ENCODE measurements at regions not wholly inside any gene's neighbourhood (a gene's known extent, or its start where the extent isn't known, plus 50 kb on each side); places are given as distances from the start of the nearest gene placed in this dataset.

DNA sequence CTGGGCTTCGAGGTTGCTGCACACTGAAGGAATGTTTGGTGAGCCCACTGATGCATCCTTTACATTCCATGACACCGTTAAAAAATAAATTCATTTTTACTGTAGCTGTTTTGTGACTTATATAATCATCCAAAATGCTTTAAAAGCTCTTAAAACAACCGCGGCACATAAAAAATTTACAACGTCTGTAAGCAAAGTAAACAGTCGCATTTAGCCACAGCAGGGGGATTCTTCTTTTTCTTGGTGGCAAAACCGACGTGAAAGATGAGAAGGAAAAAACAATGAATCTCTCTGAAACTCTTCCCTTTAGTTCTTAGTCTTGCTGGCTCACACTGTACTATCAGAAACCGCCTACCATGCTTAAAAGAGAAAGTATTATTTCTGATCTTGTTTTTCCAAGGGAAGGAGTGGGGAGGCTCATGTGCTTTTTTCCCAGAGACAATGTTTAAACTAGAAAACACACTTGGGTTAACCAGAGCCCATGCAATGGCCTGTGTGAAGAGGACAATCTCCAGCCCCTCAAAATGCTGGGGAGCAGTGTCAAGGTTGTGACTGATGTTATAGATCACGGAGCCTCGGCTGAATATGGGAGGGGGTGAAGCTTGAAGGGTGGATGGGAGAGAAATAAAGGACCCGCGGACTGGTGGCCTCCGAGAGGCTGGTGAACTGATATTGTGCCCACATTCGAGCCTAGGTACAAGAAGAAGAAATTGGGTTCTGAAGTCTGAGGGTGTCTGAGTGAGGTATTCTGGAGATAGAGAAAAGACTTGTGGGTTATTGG lies 91.1 kb downstream of the IRF8 start:
- DNase-seq (ENCODE audit: low read depth in 2 of 2, low spot score in 1 of 2) = no peak

DNA sequence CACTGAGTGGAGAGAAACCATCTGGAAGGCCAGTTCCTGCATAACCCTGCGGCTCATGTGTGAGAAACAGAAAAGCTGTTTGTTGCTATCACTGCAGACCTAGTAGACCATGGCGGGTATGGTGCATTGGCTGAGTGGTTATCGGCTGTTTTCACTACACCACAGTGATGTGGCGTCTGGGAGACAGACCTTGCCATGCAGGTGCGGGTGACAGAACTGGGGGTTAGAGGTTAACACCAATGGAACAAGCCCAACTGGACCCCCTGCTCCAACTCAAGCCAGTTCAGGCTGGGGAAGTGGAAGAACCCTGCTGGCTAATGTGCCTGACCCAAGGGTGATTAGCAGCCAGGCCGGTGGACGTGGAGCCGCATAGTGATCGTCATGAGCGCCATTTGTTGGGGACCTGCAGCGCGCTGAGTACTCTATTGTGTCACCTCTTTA lies 91.9 kb downstream of the IRF8 start:
- DNase-seq (ENCODE audit: low read depth in 2 of 2, low spot score in 1 of 2) = no peak

DNA sequence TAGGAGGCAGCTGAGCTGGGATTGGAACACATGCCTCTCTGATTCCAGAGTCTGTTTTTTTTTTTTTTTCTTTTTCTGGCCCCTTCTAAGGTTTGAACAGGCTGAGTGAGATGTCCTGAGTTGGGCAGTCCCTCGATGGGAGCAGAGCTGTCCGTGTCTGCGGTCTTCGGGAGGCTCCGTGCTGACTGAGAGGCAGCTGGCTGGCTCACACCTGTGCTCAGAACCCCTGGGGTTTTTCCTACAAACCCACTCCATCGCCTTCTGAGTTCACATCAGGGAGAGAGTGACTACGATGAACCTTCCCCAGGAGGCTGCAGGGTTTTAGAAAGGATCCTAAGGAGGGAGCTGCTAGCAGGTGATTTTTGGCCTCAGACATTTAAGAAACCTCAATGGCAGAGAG lies 92.5 kb downstream of the IRF8 start:
- no peak for DNase-seq (ENCODE audit: low read depth in 2 of 2, low spot score in 1 of 2)

DNA sequence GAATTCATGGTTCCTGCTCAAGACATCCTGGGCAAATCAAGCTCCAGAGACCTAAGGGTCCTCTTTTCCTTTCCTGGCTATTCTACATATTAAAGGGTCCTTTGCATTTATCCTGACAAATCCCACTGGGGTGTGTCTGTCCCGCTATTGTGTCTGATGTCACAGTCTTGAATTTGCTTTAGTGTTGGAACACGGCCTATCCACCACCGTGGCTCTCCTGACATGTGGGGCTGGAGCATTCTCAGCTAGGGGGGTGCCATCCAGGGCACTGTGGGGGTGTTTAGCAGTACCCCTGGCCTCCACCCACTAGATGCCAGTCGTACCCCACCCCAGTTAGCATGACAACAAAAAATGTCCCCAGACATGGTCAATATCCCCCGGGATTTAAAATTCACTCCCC lies 92.9 kb downstream of the IRF8 start:
- no peak for DNase-seq (ENCODE audit: low read depth in 2 of 2, low spot score in 1 of 2)

DNA sequence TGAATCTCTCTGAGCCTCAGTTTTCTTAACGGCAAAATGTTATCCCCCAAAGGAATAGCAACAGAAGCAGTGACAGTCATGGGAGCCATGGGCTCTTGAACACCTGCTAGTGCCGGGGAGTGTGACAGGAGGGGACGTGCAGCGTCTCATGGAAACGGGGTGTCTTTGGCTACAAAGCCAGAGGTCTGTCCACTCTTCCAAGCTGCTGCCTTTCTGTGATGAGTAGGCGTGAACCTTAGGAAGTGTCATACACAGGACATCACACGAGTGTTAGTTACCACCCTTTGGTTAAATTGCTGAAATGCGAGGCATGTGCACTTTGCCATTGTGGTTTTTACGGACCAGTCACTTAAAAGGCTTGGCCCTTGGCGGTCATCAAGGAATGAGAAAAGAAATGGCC lies 93.4 kb downstream of the IRF8 start:
- DNase-seq (ENCODE audit: low read depth in 2 of 2, low spot score in 1 of 2) = no peak

DNA sequence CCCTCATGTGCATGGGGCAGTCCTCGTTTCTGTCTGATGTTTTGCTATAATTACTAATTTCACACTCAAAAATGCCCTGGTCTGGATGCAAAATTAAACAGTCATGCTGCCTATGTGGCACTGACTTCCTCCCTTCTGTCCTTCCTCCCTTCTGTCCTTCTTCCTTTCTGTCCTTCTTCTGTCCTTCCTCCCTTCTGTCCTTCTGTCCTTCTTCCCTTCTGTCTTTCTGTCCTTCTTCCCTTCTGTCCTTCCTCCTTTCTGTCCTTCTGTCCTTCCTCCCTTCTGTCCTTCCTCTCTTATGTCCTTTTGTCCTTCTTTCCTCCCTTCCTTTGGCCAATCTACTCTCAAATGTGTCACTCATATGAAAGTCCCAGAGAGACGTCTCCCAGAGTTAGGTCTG lies 93.8 kb downstream of the IRF8 start:
- no peak for DNase-seq (ENCODE audit: low read depth in 2 of 2, low spot score in 1 of 2)

DNA sequence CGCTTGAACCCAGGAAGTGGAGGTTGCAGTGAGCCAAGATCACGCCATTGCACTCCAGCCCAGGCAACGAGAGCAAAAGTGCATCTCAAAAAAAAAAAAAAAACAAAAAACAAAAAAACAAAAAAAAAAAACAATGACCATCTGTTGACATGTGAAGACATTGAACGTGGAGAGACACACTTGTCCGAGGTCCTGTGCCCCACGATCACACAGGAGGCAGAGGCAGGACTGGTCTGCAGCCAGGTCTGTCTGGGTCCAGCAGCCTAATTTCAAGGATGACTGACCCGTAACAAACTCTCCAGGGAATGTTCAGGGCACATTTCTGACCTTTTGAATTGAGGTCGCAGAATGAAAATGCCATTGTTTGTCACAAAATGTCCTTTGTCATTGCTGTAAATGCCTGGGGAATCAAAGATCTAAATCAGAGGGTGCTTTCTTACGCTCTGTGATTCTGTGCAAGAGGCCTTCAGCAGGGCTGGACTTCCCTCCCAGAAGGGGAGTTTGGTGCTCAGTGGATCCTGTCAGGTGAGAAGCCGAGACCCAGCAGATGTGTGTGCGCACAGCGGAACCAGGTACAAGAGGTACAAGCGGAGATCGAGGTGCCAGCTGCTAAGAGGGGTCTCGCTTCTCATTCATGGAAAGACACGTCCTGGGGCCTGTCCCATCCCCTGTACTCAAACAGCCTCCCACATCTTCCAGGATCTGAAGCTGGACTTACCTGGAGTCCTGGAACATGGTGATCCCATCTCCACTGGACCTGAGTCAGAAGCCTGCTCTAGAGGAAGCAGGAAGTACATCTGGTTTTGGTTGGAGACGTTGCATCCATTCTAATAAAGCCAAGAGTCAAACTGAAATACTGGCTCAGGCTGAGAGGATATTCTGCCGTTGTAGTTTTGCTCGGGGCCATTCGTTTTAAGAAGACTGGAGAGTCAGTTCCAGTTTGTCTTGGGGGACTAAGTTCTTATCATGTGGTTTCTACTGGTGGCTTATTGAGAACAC lies 95.8 kb downstream of the IRF8 start:
- DNase-seq (ENCODE audit: low read depth in 2 of 2, low spot score in 1 of 2) = no peak

DNA sequence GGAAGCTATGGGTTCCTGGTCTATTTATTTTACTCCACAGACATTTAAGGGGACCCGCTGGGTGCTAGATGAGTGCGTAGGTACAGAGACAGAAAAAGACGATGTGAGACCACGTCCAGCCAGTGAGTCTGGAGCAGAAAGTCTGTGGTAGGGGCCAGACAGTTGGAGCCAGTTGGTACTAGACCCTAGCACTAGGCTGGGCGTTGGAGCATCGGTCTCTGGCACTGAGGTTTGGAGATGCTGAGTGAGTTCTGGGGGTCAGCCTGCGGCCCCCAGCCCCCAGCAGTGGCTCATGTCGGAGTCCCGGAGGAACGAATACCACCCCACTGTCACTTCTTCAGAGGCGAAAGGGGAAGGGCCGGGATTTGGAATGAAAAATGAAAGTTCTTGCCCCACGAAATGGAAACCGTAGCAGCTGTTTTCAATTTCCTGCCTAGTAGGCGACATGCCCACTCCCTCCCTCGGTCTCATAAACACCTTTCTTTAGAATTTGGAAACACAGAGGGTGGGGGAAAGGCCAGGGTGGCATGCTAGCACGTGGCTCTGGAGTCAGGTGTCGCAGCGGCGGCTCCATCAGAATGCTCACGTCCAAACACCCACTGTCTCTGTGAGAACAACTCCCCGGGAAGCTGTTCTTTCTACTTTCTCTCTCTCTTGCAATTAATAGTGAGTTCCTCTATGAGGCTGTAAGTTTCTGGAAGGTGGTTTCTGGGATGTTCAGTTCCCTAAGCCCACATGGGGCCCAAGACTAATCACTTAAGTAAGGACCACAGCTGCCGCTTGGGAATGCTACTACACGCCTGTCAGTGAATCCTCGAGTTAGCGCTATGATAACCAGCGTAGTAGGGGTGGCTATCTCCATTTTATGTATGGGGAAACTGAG lies 96.8 kb downstream of the IRF8 start:
- no peak for DNase-seq (ENCODE audit: low read depth in 2 of 2, low spot score in 1 of 2)

DNA sequence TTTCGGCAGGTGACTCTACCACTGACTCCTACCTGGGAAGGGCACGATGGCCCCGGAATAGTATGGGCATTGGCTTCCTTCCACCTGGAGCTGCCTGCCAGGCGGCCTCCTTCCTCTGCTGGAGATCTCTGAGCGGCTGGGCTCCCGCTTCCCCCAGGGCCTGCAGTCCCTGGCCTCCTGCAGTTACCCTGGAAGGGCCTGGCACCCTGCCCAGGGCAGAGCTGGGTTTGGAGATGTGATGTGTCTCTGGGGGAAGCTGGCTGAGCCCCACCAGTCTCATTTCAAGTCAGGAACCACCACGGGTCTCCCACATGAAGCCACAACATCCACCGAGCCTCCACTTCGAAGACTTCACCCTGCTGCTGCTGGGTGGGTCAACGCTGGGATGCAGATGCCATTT lies 97.9 kb downstream of the IRF8 start:
- DNase-seq (ENCODE audit: low read depth in 2 of 2, low spot score in 1 of 2) = no peak

DNA sequence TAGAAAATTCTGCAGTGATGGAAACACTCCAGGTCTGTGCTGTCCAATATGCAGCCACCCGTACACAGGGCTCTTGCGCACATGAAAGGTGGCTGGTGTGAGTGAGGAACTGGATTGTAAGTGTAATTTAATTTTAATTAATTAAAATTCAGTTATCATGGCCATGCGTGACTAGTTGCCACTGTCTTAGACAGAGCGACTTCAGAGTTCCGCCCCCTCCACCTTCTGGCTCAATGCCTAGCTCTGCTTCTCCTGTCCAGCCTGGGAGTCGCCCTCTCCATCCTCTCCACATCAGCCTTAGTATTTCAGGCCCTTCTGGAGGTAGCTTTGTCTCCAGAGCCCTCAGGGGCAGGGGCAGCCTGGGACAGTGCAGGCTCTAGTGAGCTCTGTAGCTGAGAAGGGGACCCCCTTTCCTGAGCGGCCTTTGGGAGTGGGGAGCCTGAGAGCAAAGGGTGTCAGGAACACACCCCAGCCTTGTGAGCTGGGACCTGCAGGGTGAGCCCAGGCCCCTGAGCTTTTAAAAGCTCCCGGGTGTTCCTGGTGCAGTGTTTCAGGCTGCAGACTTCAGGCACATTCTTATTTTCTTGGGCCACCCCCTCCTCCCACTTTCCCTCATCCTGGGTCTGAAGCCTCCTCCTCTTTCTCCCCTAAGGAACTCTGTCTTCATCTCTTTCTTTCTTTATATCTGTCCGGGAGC lies 99.4 kb downstream of the IRF8 start:
- DNase-seq (ENCODE audit: low read depth in 2 of 2, low spot score in 1 of 2) = no peak

DNA sequence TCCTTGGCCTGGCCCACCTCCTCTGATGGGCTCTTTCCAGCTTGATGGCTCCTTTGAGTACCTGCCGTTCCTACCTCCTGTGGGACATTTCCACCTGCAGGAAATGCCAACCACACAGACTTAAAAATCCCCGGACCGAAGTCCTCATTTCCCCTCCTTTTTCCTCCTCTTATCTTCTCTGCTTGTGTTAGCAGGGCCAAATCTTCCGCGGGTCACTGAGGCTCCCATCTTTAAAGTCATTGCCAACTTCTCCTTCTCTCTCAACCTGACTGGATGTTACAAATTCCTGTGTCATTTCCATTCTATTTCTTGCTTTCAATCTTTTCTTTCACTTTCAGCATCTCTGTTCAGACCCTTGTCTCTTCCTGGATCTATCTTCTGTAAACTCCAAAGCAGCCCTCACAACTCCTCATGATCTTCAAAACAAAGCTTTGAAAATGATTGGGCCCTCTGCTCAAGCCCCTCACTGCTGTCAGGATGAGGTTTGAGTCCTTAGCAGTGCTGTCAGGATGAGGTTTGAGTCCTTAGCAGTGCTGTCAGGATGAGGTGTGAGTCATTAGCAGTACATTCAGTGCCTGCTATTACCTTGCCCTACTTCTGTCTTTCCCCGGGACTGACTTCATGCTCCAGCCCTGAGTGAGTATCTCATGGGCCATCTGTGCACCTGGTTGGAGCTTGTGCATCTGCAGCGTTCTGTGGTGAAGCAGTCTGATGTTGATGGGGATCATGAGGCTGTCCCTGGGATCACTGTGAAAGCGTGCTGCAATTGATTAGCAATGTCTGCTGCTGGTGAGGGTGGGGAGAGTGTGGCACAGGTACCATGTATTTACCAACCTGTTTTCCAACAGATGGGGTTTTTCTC lies 100.1 kb downstream of the IRF8 start:
- no peak for DNase-seq (ENCODE audit: low read depth in 2 of 2, low spot score in 1 of 2)

DNA sequence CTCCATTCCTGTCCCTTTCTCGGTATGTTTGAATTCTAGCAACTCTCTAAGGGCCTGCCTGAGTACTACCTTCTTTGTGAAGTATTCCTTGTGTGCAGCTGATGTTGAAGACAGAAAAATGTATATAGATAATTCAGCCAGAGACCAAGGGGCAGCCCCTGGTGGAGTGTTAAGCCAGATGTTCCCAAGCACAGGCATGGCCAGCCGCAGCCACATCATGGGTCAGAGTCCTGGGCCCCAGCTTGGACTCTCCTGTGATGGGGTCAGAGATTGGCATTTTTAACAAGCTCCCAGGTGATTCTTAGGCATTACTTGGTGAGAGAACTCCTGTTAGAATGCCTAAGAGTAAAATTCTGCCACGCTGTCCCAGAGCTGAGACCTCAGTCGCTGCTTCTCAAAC lies 100.8 kb downstream of the IRF8 start:
- DNase-seq (ENCODE audit: low read depth in 2 of 2, low spot score in 1 of 2) = no peak

DNA sequence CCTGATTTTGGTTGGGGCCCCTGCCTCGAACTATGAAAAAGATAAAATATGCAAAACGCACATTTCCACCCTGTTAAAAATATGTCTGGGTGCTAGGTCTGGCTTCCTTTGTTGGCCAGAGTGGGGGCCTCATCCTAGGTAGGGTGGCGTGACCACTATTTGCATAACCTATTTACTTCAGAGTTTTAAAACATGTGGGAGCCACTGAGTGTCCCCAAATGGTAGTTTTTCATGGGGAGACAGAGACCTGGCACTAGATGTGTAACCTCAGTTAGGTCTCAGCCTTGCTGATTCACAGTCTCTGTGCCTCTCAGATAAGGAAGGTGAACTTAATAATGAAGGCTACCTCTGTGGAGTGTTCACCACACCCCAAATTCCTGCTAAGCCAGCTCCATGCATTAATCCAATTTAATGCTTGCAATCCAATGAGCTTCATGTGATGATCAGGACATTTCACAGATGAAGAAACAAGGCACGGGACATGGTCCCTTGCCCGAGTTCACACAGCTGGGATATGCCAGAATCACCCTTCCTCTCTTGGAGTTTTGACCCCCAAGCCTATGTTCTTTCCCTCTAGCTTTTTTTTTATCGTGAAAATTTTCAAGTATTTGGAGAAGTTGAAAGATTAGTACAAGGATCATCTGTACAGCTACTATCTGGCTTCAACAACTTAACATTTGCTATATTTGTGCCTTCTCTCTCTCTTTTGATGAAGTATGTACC lies 103.4 kb downstream of the IRF8 start:
- no peak for DNase-seq (ENCODE audit: low read depth in 2 of 2, low spot score in 1 of 2)

DNA sequence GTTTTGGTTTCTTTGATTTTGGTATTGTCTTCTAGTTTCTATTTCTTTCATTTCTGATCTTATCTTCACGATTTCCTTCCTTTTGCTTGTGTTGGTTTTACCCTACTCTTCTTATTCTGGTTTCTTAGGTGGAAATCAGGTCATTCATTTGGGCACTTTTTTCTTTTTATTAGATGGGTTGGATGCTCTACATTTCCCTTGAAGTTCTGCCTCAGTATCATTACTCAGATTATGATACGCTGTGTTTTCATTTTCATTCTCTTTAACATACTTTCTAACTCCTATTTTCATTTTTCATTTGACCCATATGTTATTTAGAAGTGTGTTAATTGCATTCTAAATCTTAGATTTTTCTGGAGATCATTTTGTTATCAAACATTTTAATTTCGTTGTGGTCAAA lies 108.6 kb downstream of the IRF8 start:
- DNase-seq (ENCODE audit: low read depth in 2 of 2, low spot score in 1 of 2) = no peak

DNA sequence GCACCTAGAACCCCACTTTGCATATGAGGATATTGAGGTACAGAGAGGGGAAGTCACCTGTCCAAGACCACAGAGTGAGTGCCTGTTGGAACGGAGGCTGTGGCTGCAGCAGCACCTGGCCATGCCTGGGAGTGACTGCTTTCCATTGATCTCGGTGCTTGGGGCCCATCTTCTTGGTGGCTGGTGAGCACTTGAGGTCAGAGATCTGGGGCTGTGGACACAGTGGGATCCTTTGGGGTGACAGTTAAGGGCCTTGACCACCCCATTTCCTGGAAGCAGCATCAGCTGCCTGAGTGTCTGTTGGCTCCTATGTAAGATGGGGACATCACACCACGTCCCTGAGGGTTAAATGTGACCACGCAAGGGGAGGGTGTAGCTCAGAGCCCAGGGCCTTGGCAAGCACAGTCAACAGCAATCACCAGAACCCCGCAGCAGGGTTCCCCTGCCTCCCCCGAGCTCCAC lies 111.7 kb downstream of the IRF8 start:
- no peak for DNase-seq (ENCODE audit: low read depth in 2 of 2, low spot score in 1 of 2)

DNA sequence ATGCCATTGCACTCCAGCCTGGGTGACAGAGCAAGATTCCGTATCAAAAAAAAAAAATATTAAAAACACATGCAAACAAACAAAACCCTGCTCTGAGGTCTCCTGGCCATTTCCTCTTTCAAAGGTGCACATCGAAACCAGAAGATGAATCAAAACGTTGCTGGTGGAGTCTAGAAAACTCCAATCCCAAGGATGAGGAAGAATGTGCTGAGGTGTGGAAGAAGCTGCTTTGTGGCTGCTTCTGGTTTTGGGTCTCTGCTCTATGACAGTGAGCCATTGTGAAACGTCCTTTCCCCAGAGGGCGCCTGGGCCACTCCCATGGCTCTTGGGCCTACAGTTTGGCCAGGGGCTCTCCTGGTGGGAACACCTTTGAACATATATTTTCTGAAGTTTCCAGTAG lies 112.6 kb downstream of the IRF8 start:
- DNase-seq (ENCODE audit: low read depth in 2 of 2, low spot score in 1 of 2) = no peak

DNA sequence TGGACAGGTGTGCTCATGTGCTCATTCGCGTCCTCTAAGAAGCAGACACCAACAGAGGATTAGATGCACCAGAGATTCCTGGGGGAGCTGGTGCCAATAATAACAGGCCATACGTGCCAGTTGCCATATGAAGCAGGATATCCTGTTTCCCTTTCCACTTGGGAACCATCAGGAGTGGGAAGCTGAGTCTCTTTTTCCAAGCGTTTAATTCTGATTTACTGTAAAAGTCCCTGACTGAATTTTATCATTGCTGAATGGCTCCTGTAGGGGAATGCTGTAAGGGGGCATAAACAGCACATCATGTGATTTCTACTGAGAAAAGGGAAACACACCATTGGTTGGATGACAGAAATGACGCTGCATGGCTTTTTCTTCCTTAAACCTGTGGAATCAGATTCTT lies 113.3 kb downstream of the IRF8 start:
- no peak for DNase-seq (ENCODE audit: low read depth in 2 of 2, low spot score in 1 of 2)

DNA sequence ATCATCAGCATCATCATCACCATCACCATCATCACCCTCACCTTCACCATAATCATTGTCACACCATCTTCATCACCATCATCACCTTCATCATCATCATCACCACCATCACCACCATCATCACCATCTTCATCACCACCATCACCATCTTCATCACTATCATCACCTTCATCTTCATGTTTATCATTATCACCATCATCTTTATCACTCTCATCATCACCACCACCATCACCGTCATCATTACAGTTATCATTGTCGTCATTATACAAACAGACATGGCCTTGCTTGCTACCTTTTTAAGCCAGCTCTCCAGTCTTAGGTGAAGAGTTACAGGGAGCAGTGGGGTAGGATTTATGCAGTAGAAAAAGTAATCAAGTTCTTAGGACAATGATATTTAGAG lies 114.9 kb downstream of the IRF8 start:
- DNase-seq (ENCODE audit: low read depth in 2 of 2, low spot score in 1 of 2) = no peak

DNA sequence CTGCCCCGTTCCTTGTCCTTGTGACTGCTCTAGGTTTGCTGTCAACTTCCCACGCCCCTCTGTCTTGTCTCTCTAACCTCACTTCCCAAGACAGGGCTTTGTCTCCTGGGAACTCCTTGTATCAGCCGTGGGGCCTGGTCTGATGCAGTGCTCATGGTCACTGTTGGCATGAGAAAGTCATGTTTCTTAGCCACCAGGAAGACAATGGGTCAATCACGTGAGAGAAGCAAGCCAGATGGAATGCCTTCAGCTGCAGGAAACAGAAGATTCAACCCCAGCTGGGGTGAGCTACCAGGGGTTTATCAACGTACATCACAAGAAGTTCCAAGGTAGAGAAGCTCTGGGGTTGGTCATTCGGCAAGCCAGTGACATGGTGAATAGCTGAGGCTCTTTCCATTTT lies 116.6 kb downstream of the IRF8 start:
- no peak for DNase-seq (ENCODE audit: low read depth in 2 of 2, low spot score in 1 of 2)
